ENCODE measurements at regions not wholly inside any gene's neighbourhood (a gene's known extent, or its start where the extent isn't known, plus 50 kb on each side); places are given as distances from the start of the nearest gene placed in this dataset.

DNA sequence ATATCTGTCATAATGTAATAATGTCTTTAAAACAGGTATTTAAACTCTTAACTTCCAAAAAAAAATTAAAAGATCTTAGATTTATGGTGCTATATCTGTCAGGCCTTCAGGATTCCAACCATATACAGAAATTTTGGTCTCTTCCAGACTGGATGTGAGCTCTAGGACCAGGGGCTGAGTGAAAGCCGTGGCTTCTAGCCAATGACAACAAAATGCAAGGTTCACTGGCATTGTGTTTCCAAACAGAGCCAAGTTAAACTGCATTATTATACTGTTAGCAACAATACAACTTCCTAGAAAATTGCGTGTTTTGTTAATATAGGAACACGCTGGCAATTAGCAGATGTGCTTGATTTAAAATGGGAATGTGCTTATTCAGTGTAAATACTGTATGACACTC lies 809.8 kb upstream of the SOX11 start:
- no peak for TF ChIP-seq ZFX (IDR thresholded peaks at IDR 0.05)
- TF ChIP-seq, protein P1, sequence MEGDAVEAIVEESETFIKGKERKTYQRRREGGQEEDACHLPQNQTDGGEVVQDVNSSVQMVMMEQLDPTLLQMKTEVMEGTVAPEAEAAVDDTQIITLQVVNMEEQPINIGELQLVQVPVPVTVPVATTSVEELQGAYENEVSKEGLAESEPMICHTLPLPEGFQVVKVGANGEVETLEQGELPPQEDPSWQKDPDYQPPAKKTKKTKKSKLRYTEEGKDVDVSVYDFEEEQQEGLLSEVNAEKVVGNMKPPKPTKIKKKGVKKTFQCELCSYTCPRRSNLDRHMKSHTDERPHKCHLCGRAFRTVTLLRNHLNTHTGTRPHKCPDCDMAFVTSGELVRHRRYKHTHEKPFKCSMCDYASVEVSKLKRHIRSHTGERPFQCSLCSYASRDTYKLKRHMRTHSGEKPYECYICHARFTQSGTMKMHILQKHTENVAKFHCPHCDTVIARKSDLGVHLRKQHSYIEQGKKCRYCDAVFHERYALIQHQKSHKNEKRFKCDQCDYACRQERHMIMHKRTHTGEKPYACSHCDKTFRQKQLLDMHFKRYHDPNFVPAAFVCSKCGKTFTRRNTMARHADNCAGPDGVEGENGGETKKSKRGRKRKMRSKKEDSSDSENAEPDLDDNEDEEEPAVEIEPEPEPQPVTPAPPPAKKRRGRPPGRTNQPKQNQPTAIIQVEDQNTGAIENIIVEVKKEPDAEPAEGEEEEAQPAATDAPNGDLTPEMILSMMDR (conservative IDR thresholded peaks at IDR 0.05), result no peak
- no peak overlapping the region for H3K27ac ChIP-seq

DNA sequence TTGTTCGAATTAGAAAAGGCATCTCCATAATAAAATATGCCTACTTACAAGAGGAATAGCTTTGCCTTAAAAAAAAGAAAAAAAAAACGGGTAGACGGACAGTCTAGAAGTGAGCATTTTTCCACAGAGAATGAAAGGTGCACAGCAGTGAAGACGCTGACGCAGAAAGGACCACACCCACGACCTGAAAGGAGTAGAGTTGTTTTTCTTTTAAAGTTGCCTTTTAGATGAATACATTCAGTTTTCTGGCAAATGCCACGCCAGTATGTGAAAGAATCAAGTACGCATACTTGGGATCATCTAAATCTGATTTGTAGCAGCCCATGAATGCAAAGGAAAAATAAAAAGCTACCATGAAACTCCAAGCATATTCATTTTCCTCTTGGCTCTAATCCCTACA lies 809.2 kb upstream of the SOX11 start:
- TF ChIP-seq, protein P1 (conservative IDR thresholded peaks at IDR 0.05), result no peak
- TF ChIP-seq ZFX (IDR thresholded peaks at IDR 0.05), result no peak

DNA sequence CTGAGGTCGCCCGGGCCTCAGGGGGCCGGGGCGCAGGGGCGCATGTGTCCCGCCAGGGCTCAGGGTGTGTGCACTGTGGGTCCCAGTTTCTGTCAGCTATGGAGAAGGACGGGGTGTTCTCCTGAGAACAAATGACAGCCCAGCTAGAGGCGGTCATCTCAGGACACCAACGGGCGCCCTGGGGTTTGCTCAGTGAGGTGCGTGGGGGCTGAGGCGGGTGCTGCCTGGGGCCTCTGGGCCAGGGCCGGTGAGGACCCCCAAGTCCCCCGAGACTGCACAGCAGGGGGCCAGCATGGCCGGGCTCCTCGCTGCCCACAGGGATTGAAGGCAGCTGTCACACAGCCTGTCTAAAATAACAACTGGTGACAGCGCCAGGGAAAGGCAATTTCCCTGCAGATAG lies 808.8 kb upstream of the SOX11 start:
- peak overlapping the region; percentile 45 for H3K27ac ChIP-seq
- TF ChIP-seq, protein P1 (conservative IDR thresholded peaks at IDR 0.05), result no peak
- no peak for TF ChIP-seq ZFX (IDR thresholded peaks at IDR 0.05)

More for the DNA sequence above, 809.2 kb upstream of the SOX11 start:
- peak overlapping the region; percentile 45 for H3K27ac ChIP-seq

DNA sequence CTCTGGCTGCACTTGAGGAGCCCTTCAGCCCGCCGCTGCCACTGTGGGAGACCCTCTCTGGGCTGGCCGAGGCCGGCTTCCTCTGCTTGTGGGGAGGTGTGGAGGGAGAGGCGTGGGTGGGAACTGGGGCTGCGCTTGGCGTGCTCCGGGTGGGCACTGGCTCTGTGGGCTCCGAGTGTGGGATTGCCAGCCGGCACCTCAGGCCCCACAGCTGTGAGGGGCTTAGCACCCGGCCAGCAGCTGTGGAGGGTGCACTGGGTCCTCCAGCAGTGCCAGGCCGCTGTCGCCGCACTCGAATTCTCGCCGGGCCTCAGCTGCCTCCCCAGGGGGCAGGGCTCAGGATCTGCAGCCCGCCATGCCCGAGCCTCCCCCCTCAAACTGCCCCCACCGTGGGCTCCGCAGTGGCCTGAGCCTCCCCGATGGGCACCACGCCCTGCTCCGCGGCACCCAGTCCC lies 808.0 kb upstream of the SOX11 start:
- H3K27ac ChIP-seq, result peak overlapping the region; percentile 45; the same call in 1 of the 2 replicates
- no peak for TF ChIP-seq ZFX (IDR thresholded peaks at IDR 0.05)
- TF ChIP-seq, protein P1 (conservative IDR thresholded peaks at IDR 0.05), result no peak

DNA sequence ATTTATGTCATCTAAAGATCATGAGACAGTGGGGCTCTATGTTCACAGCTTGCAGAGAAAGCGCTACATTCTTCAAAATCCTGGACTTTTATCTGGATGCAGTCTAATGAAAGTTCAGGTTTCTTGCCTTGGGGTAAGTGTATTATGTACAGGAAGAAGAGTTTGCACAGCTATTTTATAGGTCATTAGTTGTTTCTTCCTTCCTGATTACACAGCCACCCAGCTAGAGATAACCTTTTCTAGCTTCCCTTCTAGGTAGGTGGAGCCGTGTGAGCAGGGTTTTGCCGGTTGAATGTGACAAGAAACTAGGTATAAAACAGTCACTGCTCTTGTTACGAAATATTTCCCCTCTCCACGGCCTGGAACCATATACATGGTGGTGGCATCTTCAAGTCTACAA lies 800.8 kb upstream of the SOX11 start:
- H3K27ac ChIP-seq, result no peak overlapping the region
- TF ChIP-seq, protein P1 (conservative IDR thresholded peaks at IDR 0.05), result no peak
- no peak for TF ChIP-seq ZFX (IDR thresholded peaks at IDR 0.05)

DNA sequence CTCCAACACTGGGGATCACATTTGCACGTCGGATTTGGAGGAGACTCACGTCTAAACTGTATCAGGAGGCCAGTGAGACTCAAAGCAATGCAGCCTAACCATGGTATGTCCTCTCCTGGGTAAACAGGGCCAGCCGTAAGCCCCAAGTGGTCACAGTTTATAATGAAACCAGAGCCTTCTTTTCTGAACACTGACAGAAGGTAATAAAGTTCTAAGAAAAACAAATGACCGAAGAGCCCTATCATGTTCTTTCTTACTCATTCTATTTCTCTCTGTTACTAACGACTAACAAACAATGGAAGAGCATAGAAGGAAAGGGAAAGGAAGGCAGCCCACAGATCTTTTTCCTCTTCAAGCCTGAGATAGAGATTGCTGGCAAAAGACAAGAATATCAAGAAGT lies 796.8 kb upstream of the SOX11 start:
- no peak overlapping the region for H3K27ac ChIP-seq
- no peak for TF ChIP-seq ZFX (IDR thresholded peaks at IDR 0.05)
- TF ChIP-seq, protein P1 (conservative IDR thresholded peaks at IDR 0.05), result no peak

DNA sequence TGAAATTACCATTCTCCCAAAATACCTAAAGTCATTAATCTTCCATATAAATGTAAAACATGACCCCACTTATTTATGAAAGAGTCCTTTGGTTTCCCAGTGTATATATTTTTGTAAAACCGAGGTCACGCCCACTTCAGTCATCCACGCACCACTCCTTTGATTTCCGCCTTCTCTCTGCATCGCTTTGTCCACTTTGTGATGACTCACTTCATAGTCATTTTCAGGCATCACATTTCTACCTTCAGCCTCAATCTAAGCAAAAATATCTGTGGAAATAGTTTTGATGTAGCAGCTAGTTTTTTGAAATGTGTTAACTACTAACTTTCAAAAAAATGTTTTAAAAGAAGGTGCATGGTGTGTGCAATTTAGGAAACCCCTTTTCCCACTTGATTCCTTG lies 793.5 kb upstream of the SOX11 start:
- H3K27ac ChIP-seq, result no peak overlapping the region
- no peak for TF ChIP-seq ZFX (IDR thresholded peaks at IDR 0.05)
- TF ChIP-seq, protein P1 (conservative IDR thresholded peaks at IDR 0.05), result no peak

Measured in C4-2B (cell line).